ENCODE measurements at regions not wholly inside any gene's neighbourhood (a gene's known extent, or its start where the extent isn't known, plus 50 kb on each side); places are given as distances from the start of the nearest gene placed in this dataset.
"Not testable (repeated sequence)": the region's sequence is repeated elsewhere in the genome, so short reads cannot be mapped to it uniquely, and the experiment has no call there.

DNA sequence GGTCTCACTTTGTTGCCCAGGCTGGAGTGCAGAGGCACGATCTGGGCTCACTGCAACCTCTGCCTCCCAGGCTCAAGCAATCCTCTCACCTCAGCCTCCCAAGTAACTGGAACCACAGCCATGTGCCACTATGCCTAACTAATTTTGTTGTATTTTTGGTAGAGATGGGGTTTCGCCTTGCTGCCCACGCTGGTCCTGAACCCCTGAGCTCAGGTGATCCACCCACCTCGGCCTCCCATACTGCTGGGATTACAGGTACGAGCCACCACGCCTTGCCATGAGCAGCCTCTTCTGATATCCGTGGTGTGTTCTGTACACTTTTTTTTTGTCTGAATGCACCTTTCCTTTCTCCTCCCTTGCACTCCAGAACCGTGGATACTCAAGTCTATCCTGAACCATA, 394.4 kb downstream of the SPATA31A6 start:
- TF ChIP-seq, protein P1, sequence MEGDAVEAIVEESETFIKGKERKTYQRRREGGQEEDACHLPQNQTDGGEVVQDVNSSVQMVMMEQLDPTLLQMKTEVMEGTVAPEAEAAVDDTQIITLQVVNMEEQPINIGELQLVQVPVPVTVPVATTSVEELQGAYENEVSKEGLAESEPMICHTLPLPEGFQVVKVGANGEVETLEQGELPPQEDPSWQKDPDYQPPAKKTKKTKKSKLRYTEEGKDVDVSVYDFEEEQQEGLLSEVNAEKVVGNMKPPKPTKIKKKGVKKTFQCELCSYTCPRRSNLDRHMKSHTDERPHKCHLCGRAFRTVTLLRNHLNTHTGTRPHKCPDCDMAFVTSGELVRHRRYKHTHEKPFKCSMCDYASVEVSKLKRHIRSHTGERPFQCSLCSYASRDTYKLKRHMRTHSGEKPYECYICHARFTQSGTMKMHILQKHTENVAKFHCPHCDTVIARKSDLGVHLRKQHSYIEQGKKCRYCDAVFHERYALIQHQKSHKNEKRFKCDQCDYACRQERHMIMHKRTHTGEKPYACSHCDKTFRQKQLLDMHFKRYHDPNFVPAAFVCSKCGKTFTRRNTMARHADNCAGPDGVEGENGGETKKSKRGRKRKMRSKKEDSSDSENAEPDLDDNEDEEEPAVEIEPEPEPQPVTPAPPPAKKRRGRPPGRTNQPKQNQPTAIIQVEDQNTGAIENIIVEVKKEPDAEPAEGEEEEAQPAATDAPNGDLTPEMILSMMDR (IDR thresholded peaks at IDR 0.05), result not testable (repeated sequence)
- not testable (repeated sequence) for TF ChIP-seq POLR2A, POLR2AphosphoS5, EP300 (IDR thresholded peaks at IDR 0.05)

Measured in sigmoid colon (tissue), 4 donors.